RWPE2 (cell line): ENCODE measurements at regions not wholly inside any gene's neighbourhood (a gene's known extent, or its start where the extent isn't known, plus 50 kb on each side); places are given as distances from the start of the nearest gene placed in this dataset.

ENCODE experiments used
- ATAC-seq: fragments of 200-7000 bp; cut with Tn5 transposase; 3 replicates; pipeline ENCODE4 v1.9.1; 2021; ENCODE audit warnings: low read depth
- DNase-seq: peaks from one replicate; pipeline ENCODE4 v3.0.0-alpha.2; 2020; ENCODE audit warnings: low spot score
- H3K27ac ChIP-seq: fragments of 450-650 bp; 2 replicates; pipeline ENCODE4 v1.5.1; 2017; ENCODE audit warnings: mild to moderate bottlenecking; ENCODE audit not compliant: poor library complexity, severe bottlenecking
- H3K27me3 ChIP-seq: fragments of 250-450 bp; sonication (Bioruptor Pico); 2 replicates; pipeline ENCODE4 v1.5.1; 2021; ENCODE audit warnings: mild to moderate bottlenecking, moderate library complexity; ENCODE audit not compliant: insufficient read depth, poor library complexity, severe bottlenecking
- H3K36me3 ChIP-seq: fragments of 250-450 bp; sonication (Bioruptor Pico); 2 replicates; pipeline ENCODE4 v1.5.1; 2020; ENCODE audit warnings: low read depth, mild to moderate bottlenecking, moderate library complexity
- H3K4me1 ChIP-seq: fragments of 250-450 bp; sonication (Bioruptor Pico); 2 replicates; pipeline ENCODE4 v1.5.1; 2021; ENCODE audit warnings: mild to moderate bottlenecking, moderate library complexity; ENCODE audit not compliant: insufficient read depth, poor library complexity, severe bottlenecking
- H3K4me3 ChIP-seq: fragments of 250-450 bp; sonication (Bioruptor Pico); 2 replicates; pipeline ENCODE4 v1.5.1; 2021; ENCODE audit warnings: mild to moderate bottlenecking, moderate library complexity; ENCODE audit not compliant: severe bottlenecking
- H3K9me3 ChIP-seq: fragments of 250-450 bp; sonication (Bioruptor Pico); 2 replicates; pipeline ENCODE4 v1.5.1; 2021; ENCODE audit warnings: mild to moderate bottlenecking, moderate library complexity; ENCODE audit not compliant: severe bottlenecking
- TF ChIP-seq, protein P1 (sequence below): fragments of 450-650 bp; IDR thresholded peaks from one replicate; pipeline ENCODE4 v1.5.1; 2017; ENCODE audit warnings: mild to moderate bottlenecking, moderate library complexity; ENCODE audit not compliant: poor library complexity, severe bottlenecking

- Histone ChIP-seq H3K36me3 (no peaks in the 10 kb centered on the region), H3K4me1 (no peaks in the 10 kb centered on the region), H3K27me3 (no peaks in the 10 kb centered on the region), H3K9me3 (no peaks in the 10 kb centered on the region), H3K27ac (no peak overlapping the region), H3K4me3 (no peak overlapping the region)
- DNase-seq (no peak), ATAC-seq (no peak)
- TF ChIP-seq, protein P1, sequence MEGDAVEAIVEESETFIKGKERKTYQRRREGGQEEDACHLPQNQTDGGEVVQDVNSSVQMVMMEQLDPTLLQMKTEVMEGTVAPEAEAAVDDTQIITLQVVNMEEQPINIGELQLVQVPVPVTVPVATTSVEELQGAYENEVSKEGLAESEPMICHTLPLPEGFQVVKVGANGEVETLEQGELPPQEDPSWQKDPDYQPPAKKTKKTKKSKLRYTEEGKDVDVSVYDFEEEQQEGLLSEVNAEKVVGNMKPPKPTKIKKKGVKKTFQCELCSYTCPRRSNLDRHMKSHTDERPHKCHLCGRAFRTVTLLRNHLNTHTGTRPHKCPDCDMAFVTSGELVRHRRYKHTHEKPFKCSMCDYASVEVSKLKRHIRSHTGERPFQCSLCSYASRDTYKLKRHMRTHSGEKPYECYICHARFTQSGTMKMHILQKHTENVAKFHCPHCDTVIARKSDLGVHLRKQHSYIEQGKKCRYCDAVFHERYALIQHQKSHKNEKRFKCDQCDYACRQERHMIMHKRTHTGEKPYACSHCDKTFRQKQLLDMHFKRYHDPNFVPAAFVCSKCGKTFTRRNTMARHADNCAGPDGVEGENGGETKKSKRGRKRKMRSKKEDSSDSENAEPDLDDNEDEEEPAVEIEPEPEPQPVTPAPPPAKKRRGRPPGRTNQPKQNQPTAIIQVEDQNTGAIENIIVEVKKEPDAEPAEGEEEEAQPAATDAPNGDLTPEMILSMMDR: no peak
Measured at GRCh38 chr3:127339016-127339415, 51.2 kb upstream of the PRR20G start.

DNA sequence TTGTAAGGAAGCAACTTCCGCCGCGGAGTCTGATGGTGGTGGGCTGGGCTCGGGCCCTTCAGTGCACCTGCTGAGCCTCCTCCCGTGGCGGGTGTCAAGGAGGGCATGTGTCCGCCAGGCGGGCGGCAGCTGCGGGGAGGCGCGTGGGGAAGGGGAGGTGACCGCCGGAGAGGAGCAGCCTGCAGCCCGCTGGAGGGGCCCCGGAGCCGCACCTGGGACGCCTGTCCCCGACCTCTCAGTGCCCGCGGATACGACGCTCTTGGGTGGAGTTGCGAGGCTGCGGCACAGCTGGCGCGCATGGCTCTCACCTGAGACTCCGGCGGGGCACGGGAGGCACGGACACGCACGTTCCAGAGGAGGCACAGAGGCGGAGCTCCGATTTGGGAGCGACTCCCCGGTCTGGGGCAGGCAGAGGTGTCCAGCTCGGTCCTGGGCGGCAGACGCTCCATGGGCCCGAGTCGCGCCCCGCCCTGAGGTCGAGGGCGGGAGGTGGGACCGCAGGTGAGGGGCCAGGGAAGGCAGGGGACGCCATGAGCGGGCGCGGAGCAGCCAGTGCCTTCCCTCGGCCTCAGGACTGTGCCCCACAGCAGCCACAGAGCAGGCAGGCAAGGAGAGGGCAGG is 50.2 kb upstream of the PRR20G start:
- H3K36me3 ChIP-seq: no peaks in the 10 kb centered on the region
- H3K27ac ChIP-seq: no peak overlapping the region
- DNase-seq (peak; percentile 38), ATAC-seq (no peak; the same call in 2 of the 3 replicates)
- TF ChIP-seq, protein P1: no peak
- no peaks in the 10 kb centered on the region for H3K4me1 ChIP-seq
- no peak overlapping the region for H3K4me3 ChIP-seq
- H3K9me3 ChIP-seq: no peaks in the 10 kb centered on the region
- H3K27me3 ChIP-seq: no peaks in the 10 kb centered on the region
